Neural crest cell (in vitro differentiated cells): ENCODE measurements at regions not wholly inside any gene's neighbourhood (a gene's known extent, or its start where the extent isn't known, plus 50 kb on each side); places are given as distances from the start of the nearest gene placed in this dataset.
A peak's percentile ranks its signal among the peaks of the same experiment; 100 is the strongest.
"Not testable (repeated sequence)": the region's sequence is repeated elsewhere in the genome, so short reads cannot be mapped to it uniquely, and the experiment has no call there.

Experiments
- DNase-seq: peaks from one replicate; pipeline ENCODE4 v3.0.0; 2021; ENCODE audit warnings: low read depth, mixed read lengths, low spot score
- H3K27ac Mint-ChIP-seq: one replicate; pipeline ENCODE4 v1.8.0; 2021; ENCODE audit warnings: mild to moderate bottlenecking, mixed read lengths; ENCODE audit not compliant: unreplicated experiment
- H3K27me3 Mint-ChIP-seq: 2 replicates; pipeline ENCODE4 v1.8.0; 2021; ENCODE audit warnings: low read depth, mild to moderate bottlenecking, mixed read lengths
- H3K36me3 Mint-ChIP-seq: 2 replicates; pipeline ENCODE4 v1.8.0; 2021; ENCODE audit warnings: low read depth, mild to moderate bottlenecking, mixed read lengths
- H3K4me1 Mint-ChIP-seq: 2 replicates; pipeline ENCODE4 v1.8.0; 2021; ENCODE audit warnings: mixed read lengths
- H3K4me3 Mint-ChIP-seq: one replicate; pipeline ENCODE4 v1.8.0; 2021; ENCODE audit warnings: mild to moderate bottlenecking, mixed read lengths
- H3K9me3 Mint-ChIP-seq: 2 replicates; pipeline ENCODE4 v1.8.0; 2021; ENCODE audit warnings: mixed read lengths
- CTCF ChIP-seq: fragments of 200-600 bp; sonication (generic); conservative IDR thresholded peaks from 2 replicates; pipeline ENCODE4 v1.5.0; 2021; ENCODE audit warnings: antibody characterized with exemption, mild to moderate bottlenecking

- no peak overlapping the region for H3K27ac Mint-ChIP-seq
- no peak for DNase-seq
- no peak for TF ChIP-seq CTCF
- no peaks in the 10 kb centered on the region for H3K9me3 Mint-ChIP-seq
- no peak overlapping the region for H3K4me3 Mint-ChIP-seq
- H3K36me3 Mint-ChIP-seq = no peaks in the 10 kb centered on the region
- H3K27me3 Mint-ChIP-seq = peaks cover 7% of the 10 kb centered on the region
- no peaks in the 10 kb centered on the region for H3K4me1 Mint-ChIP-seq
These were observed 120.6 kb downstream of the FCRL5 start for GRCh38 chr1:157431751-157432150.

GRCh38 chr1:157429601-157430240, 122.6 kb downstream of the FCRL5 start:
- H3K27ac Mint-ChIP-seq = no peak overlapping the region
- peaks cover 7% of the 10 kb centered on the region for H3K27me3 Mint-ChIP-seq
- no peaks in the 10 kb centered on the region for H3K9me3 Mint-ChIP-seq
- H3K36me3 Mint-ChIP-seq = no peaks in the 10 kb centered on the region
- H3K4me1 Mint-ChIP-seq = no peaks in the 10 kb centered on the region
- no peak for TF ChIP-seq CTCF
- no peak overlapping the region for H3K4me3 Mint-ChIP-seq
- no peak for DNase-seq

GRCh38 chr1:157423764-157424163, 128.6 kb downstream of the FCRL5 start:
- not testable (repeated sequence) for H3K9me3 Mint-ChIP-seq, DNase-seq, H3K27ac Mint-ChIP-seq, H3K36me3 Mint-ChIP-seq, H3K27me3 Mint-ChIP-seq, H3K4me3 Mint-ChIP-seq, H3K4me1 Mint-ChIP-seq

- H3K27ac Mint-ChIP-seq = no peak overlapping the region
- peaks cover 2% of the 10 kb centered on the region for H3K9me3 Mint-ChIP-seq
- no peak for DNase-seq
- TF ChIP-seq CTCF = no peak
- H3K4me1 Mint-ChIP-seq = no peaks in the 10 kb centered on the region
- H3K36me3 Mint-ChIP-seq = no peaks in the 10 kb centered on the region
- H3K27me3 Mint-ChIP-seq = peaks cover 6% of the 10 kb centered on the region
- no peak overlapping the region for H3K4me3 Mint-ChIP-seq
These were observed 132.3 kb downstream of the FCRL5 start for GRCh38 chr1:157419845-157420542.

- Mint-ChIP-seq H3K36me3 (no peaks in the 10 kb centered on the region), H3K27ac (peak overlapping the region; percentile 6), H3K4me1 (no peaks in the 10 kb centered on the region), H3K9me3 (peaks cover 2% of the 10 kb centered on the region), H3K27me3 (peaks cover 9% of the 10 kb centered on the region), H3K4me3 (no peak overlapping the region)
- DNase-seq = no peak
- TF ChIP-seq CTCF = no peak
These were observed 133.7 kb downstream of the FCRL5 start for GRCh38 chr1:157418659-157419058.

GRCh38 chr1:157418231-157418630, 134.1 kb downstream of the FCRL5 start:
- Mint-ChIP-seq H3K4me1 (no peaks in the 10 kb centered on the region), H3K4me3 (no peak overlapping the region), H3K27ac (peak overlapping the region; percentile 48), H3K27me3 (peaks cover 9% of the 10 kb centered on the region), H3K36me3 (no peaks in the 10 kb centered on the region), H3K9me3 (peaks cover 2% of the 10 kb centered on the region)
- TF ChIP-seq CTCF = no peak
- no peak for DNase-seq
